ENCODE measurements at regions not wholly inside any gene's neighbourhood (a gene's known extent, or its start where the extent isn't known, plus 50 kb on each side); places are given as distances from the start of the nearest gene placed in this dataset.

- TF ChIP-seq, protein P1, sequence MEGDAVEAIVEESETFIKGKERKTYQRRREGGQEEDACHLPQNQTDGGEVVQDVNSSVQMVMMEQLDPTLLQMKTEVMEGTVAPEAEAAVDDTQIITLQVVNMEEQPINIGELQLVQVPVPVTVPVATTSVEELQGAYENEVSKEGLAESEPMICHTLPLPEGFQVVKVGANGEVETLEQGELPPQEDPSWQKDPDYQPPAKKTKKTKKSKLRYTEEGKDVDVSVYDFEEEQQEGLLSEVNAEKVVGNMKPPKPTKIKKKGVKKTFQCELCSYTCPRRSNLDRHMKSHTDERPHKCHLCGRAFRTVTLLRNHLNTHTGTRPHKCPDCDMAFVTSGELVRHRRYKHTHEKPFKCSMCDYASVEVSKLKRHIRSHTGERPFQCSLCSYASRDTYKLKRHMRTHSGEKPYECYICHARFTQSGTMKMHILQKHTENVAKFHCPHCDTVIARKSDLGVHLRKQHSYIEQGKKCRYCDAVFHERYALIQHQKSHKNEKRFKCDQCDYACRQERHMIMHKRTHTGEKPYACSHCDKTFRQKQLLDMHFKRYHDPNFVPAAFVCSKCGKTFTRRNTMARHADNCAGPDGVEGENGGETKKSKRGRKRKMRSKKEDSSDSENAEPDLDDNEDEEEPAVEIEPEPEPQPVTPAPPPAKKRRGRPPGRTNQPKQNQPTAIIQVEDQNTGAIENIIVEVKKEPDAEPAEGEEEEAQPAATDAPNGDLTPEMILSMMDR (IDR thresholded peaks at IDR 0.05) = no peak
- no peak for TF ChIP-seq POLR2A (IDR thresholded peaks at IDR 0.05)
Measured at GRCh38 chr17:73985466-73986015, 217.9 kb upstream of the RPL38 start.

Data from breast epithelium (tissue), 3 donors.